ENCODE measurements at regions not wholly inside any gene's neighbourhood (a gene's known extent, or its start where the extent isn't known, plus 50 kb on each side); places are given as distances from the start of the nearest gene placed in this dataset.

GRCh38 chr10:63698787-63699150, 177.6 kb downstream of the REEP3 start:
- TF ChIP-seq CTCF (CRISPR knock-in tag; IDR thresholded peaks at IDR 0.05), result no peak
- TF ChIP-seq ZNF234 (CRISPR knock-in tag; conservative IDR thresholded peaks at IDR 0.05), result no peak

Measured in HepG2 (cell line).